AG04449 (cell line): ENCODE measurements at regions not wholly inside any gene's neighbourhood (a gene's known extent, or its start where the extent isn't known, plus 50 kb on each side); places are given as distances from the start of the nearest gene placed in this dataset.

Experiments used
- CTCF ChIA-PET: fragments of 350-600 bp; formaldehyde crosslinking; extraction: SDS; loops from one replicate; lab custom pipeline; 2021; ENCODE audit warnings: antibody characterized with exemption; lab: Yijun Ruan, JAX
- POLR2A ChIA-PET: fragments of 400-600, 350-600 bp; formaldehyde crosslinking; extraction: SDS; loops from one replicate; lab custom pipeline; 2020; ENCODE audit warnings: antibody characterized with exemption, inconsistent platforms; lab: Yijun Ruan, JAX
- DNase-seq: peaks from one replicate; pipeline ENCODE4 v3.0.0-alpha.2; 2010; ENCODE audit warnings: low read depth, low spot score
- H3K4me3 ChIP-seq: 2 replicates; pipeline ENCODE4 v1.5.1; 2011; ENCODE audit warnings: low read depth, mild to moderate bottlenecking, control low read depth, low read length
- CTCF ChIP-seq: IDR thresholded peaks from one replicate; pipeline ENCODE4 v1.5.1; 2011; ENCODE audit warnings: mild to moderate bottlenecking, moderate library complexity, low read length, control low read depth, inconsistent platforms; ENCODE audit not compliant: insufficient read depth; ENCODE audit errors: missing control alignments

GRCh38 chr20:60527656-60528055, 569.4 kb downstream of the CDH26 start:
- DNase-seq, result no peak
- POLR2A ChIA-PET, result no interaction called here

GRCh38 chr20:60528141-60528540, 569.9 kb downstream of the CDH26 start:
- ChIA-PET POLR2A (no interaction called here), CTCF (no interaction called here)
- no peak overlapping the region for H3K4me3 ChIP-seq
- TF ChIP-seq CTCF, result no peak
- DNase-seq, result no peak

More at GRCh38 chr20:60527656-60528055, 569.4 kb downstream of the CDH26 start:
- no peak overlapping the region for H3K4me3 ChIP-seq
- TF ChIP-seq CTCF, result no peak
- CTCF ChIA-PET, result no interaction called here

GRCh38 chr20:60529149-60529548, 570.9 kb downstream of the CDH26 start:
- ChIA-PET POLR2A (no interaction called here), CTCF (no interaction called here)
- no peak for DNase-seq
- H3K4me3 ChIP-seq, result no peak overlapping the region
- TF ChIP-seq CTCF, result no peak

GRCh38 chr20:60535211-60535610, 577.0 kb downstream of the CDH26 start:
- ChIA-PET CTCF (no interaction called here), POLR2A (no interaction called here)
- H3K4me3 ChIP-seq, result no peak overlapping the region
- no peak for DNase-seq
- no peak for TF ChIP-seq CTCF

GRCh38 chr20:60540591-60540990, 582.4 kb downstream of the CDH26 start:
- ChIA-PET POLR2A (no interaction called here), CTCF (no interaction called here)

GRCh38 chr20:60541991-60542390, 583.8 kb downstream of the CDH26 start:
- no peak for DNase-seq
- TF ChIP-seq CTCF, result no peak
- no peak overlapping the region for H3K4me3 ChIP-seq
- CTCF ChIA-PET, result no interaction called here
- POLR2A ChIA-PET, result no interaction called here

More at GRCh38 chr20:60540591-60540990, 582.4 kb downstream of the CDH26 start:
- no peak for TF ChIP-seq CTCF
- no peak for DNase-seq
- H3K4me3 ChIP-seq, result no peak overlapping the region

GRCh38 chr20:60543598-60543997, 585.4 kb downstream of the CDH26 start:
- no peak for DNase-seq
- no peak overlapping the region for H3K4me3 ChIP-seq
- ChIA-PET CTCF (no interaction called here), POLR2A (no interaction called here)
- TF ChIP-seq CTCF, result no peak
